IMR-90 (cell line): ENCODE measurements at regions not wholly inside any gene's neighbourhood (a gene's known extent, or its start where the extent isn't known, plus 50 kb on each side); places are given as distances from the start of the nearest gene placed in this dataset.

ENCODE experiments used
- ATAC-seq: fragments of 200-7000 bp; cut with Tn5 transposase; 2 replicates; pipeline ENCODE4 v1.9.1; 2020; ENCODE audit warnings: low read depth, mild to moderate bottlenecking, moderate library complexity
- BruUV-seq: library from RNA; stranded (reverse); fragments of 400-500 nt; replicated peaks from 2 replicates; lab custom pipeline; 2021; lab: Mats Ljungman, UMichigan
- CTCF ChIA-PET: fragments of 300-600 bp; formaldehyde crosslinking; extraction: SDS; loops from one replicate; lab custom pipeline; 2021; ENCODE audit warnings: antibody characterized with exemption; lab: Yijun Ruan, JAX
- POLR2A ChIA-PET: fragments of 300-600 bp; sonication (Branson Sonifier 250); formaldehyde crosslinking; loops from one replicate; lab custom pipeline; 2022; ENCODE audit warnings: antibody characterized with exemption; ENCODE audit not compliant: unreplicated experiment; lab: Charles Lee
- DNase-seq: peaks from one replicate; pipeline ENCODE4 v3.0.0; 2013
- H2AFZ ChIP-seq: replicated peaks from 2 replicates; pipeline ENCODE3; 2013; ENCODE audit warnings: low read length, mild to moderate bottlenecking; ENCODE audit not compliant: poor library complexity
- H2AK5ac ChIP-seq: 2 replicates; pipeline ENCODE4 v1.6.1; 2013; ENCODE audit warnings: low read depth, low read length, inconsistent platforms
- H2AK9ac ChIP-seq: replicated peaks from 2 replicates; pipeline ENCODE3; 2013; ENCODE audit warnings: mild to moderate bottlenecking, low read depth, low read length, moderate library complexity; ENCODE audit not compliant: poor library complexity
- H2BK120ac ChIP-seq: 2 replicates; pipeline ENCODE4 v1.6.1; 2013; ENCODE audit warnings: low read depth, low read length, inconsistent platforms
- H2BK15ac ChIP-seq: 3 replicates; pipeline ENCODE4 v1.6.1; 2013; ENCODE audit warnings: low read depth, low read length, inconsistent platforms
- H2BK20ac ChIP-seq: 2 replicates; pipeline ENCODE4 v1.6.1; 2013; ENCODE audit warnings: low read depth, mild to moderate bottlenecking, inconsistent platforms, low read length, moderate library complexity
- H2BK5ac ChIP-seq: 2 replicates; pipeline ENCODE4 v1.6.1; 2013; ENCODE audit warnings: mild to moderate bottlenecking, low read depth, low read length, inconsistent platforms; ENCODE audit not compliant: poor library complexity, severe bottlenecking
- H3K14ac ChIP-seq: replicated peaks from 2 replicates; pipeline ENCODE4 v1.6.1; 2013; ENCODE audit warnings: low read depth, low read length, inconsistent platforms
- H3K18ac ChIP-seq: 2 replicates; pipeline ENCODE4 v1.6.1; 2013; ENCODE audit warnings: low read depth, low read length, control low read depth
- H3K23ac ChIP-seq: 2 replicates; pipeline ENCODE4 v1.6.1; 2013; ENCODE audit warnings: low read depth, low read length, inconsistent platforms
- H3K27ac ChIP-seq: 2 replicates; pipeline ENCODE4 v1.5.1; 2013; ENCODE audit warnings: mild to moderate bottlenecking, control low read depth, low read length; ENCODE audit not compliant: insufficient read depth
- H3K27me3 ChIP-seq: 2 replicates; pipeline ENCODE4 v1.6.1; 2013; ENCODE audit warnings: low read length; ENCODE audit not compliant: control insufficient read depth, insufficient read depth
- H3K36me3 ChIP-seq: 2 replicates; pipeline ENCODE4 v1.6.1; 2013; ENCODE audit warnings: low read length, mixed read lengths; ENCODE audit not compliant: control insufficient read depth, insufficient read depth
- H3K4ac ChIP-seq: 2 replicates; pipeline ENCODE4 v1.6.1; 2013; ENCODE audit warnings: low read depth, low read length, inconsistent platforms
- H3K4me1 ChIP-seq: 2 replicates; pipeline ENCODE4 v1.6.1; 2013; ENCODE audit warnings: low read length, mixed read lengths; ENCODE audit not compliant: control insufficient read depth, insufficient read depth
- H3K4me2 ChIP-seq: 2 replicates; pipeline ENCODE4 v1.6.1; 2013; ENCODE audit warnings: low read depth, mild to moderate bottlenecking, control low read depth, low read length, moderate library complexity
- H3K4me3 ChIP-seq: 2 replicates; pipeline ENCODE4 v1.5.1; 2013; ENCODE audit warnings: low read depth, mild to moderate bottlenecking, control low read depth, low read length, moderate library complexity; ENCODE audit not compliant: insufficient read depth
- H3K56ac ChIP-seq: 2 replicates; pipeline ENCODE4 v1.6.1; 2013; ENCODE audit warnings: low read length, inconsistent platforms; ENCODE audit not compliant: insufficient read depth; ENCODE audit errors: extremely low read depth
- H3K79me1 ChIP-seq, 2 experiments: 2 replicates each; pipeline ENCODE4 v1.6.1; 2013; ENCODE audit warnings: low read length in 2 of 2, inconsistent platforms in 1 of 2, low read depth in 1 of 2
- H3K9ac ChIP-seq: 2 replicates; pipeline ENCODE4 v1.6.1; 2013; ENCODE audit warnings: low read depth, low read length, control low read depth
- H3K9me1 ChIP-seq: 2 replicates; pipeline ENCODE4 v1.6.1; 2013; ENCODE audit warnings: low read length, inconsistent platforms; ENCODE audit not compliant: insufficient read depth
- H3K9me3 ChIP-seq: 2 replicates; pipeline ENCODE4 v1.6.1; 2013; ENCODE audit warnings: low read length; ENCODE audit not compliant: control insufficient read depth, insufficient read depth
- H4K20me1 ChIP-seq: 2 replicates; pipeline ENCODE4 v1.6.1; 2013; ENCODE audit warnings: low read length, inconsistent platforms; ENCODE audit not compliant: insufficient read depth
- H4K5ac ChIP-seq: 2 replicates; pipeline ENCODE4 v1.6.1; 2013; ENCODE audit warnings: mild to moderate bottlenecking, low read depth, low read length, control low read depth
- H4K8ac ChIP-seq, 2 experiments: 2 replicates each; pipeline ENCODE4 v1.6.1; 2013; ENCODE audit warnings: low read depth in 2 of 2, low read length in 2 of 2, control low read depth in 1 of 2, inconsistent platforms in 1 of 2
- H4K91ac ChIP-seq: 2 replicates; pipeline ENCODE4 v1.6.1; 2013; ENCODE audit warnings: low read depth, low read length, inconsistent platforms; ENCODE audit not compliant: insufficient read depth
- BHLHE40 ChIP-seq: fragments of 150-350 bp; IDR thresholded peaks from 2 replicates; pipeline ENCODE4 v1.6.1; 2016; ENCODE audit warnings: mild to moderate bottlenecking, low read depth, low read length
- CEBPB ChIP-seq: IDR thresholded peaks from 2 replicates; pipeline ENCODE4 v1.6.1; 2012; ENCODE audit warnings: low read depth, low read length, improper control_type of control experiment
- CHD1 ChIP-seq: IDR thresholded peaks from 2 replicates; pipeline ENCODE4 v1.6.1; 2012; ENCODE audit warnings: low read depth, low read length, improper control_type of control experiment
- MAFK ChIP-seq: IDR thresholded peaks from 2 replicates; pipeline ENCODE4 v1.6.1; 2012; ENCODE audit warnings: low read depth, low read length, improper control_type of control experiment
- MXI1 ChIP-seq: IDR thresholded peaks from 2 replicates; pipeline ENCODE4 v1.6.1; 2012; ENCODE audit warnings: low read depth, mild to moderate bottlenecking, low read length, moderate library complexity, borderline replicate concordance
- POLR2A ChIP-seq: IDR thresholded peaks from 2 replicates; pipeline ENCODE4 v1.6.1; 2012; ENCODE audit warnings: mild to moderate bottlenecking, low read depth, low read length
- RAD21 ChIP-seq: IDR thresholded peaks from 2 replicates; pipeline ENCODE4 v1.6.1; 2012; ENCODE audit warnings: low read length, improper control_type of control experiment
- SMC3 ChIP-seq: fragments of 150-350 bp; IDR thresholded peaks from 2 replicates; pipeline ENCODE4 v1.6.1; 2016; ENCODE audit warnings: low read depth, mild to moderate bottlenecking, antibody characterized with exemption, low read length, moderate library complexity
- WGBS, 2 experiments: methylation state at CpG; one replicate each; pipeline versions ENCODE4 v1.1.5 to v1.1.7; 2013; ENCODE audit warnings: missing lambda C conversion rate in 2 of 2; ENCODE audit not compliant: insufficient read length in 1 of 2; ENCODE audit errors: extremely low coverage in 2 of 2; 5-methylcytosine and 5-hydroxymethylcytosine counted together
- dilution Hi-C: fragments of 300-500 bp; cut with HindIII; formaldehyde crosslinking; loops from one replicate; pipeline ENCODE4 v1.14.3; 2018; ENCODE audit warnings: low sequenced_read_pairs; ENCODE audit not compliant: unreplicated experiment
- in situ Hi-C: fragments of 300-500 bp; cut with MboI; formaldehyde crosslinking; loops from 3 replicates; pipeline ENCODE4 v1.14.3; 2019; ENCODE audit warnings: low sequenced_read_pairs, inconsistent platforms, mixed read lengths
- intact Hi-C: fragments of 100-400 bp; cut with micrococcal nuclease; formaldehyde crosslinking; loops from 2 replicates; pipeline ENCODE4 v1.10.0; 2022
- TF ChIP-seq, protein P1 (sequence below): fragments of 150-350 bp; IDR thresholded peaks from 2 replicates; pipeline ENCODE4 v1.6.1; 2016; ENCODE audit warnings: low read depth, mild to moderate bottlenecking, low read length, moderate library complexity, borderline replicate concordance
- TF ChIP-seq, protein P2 (sequence below): conservative IDR thresholded peaks from 2 replicates; pipeline ENCODE4 v1.5.1; 2012; ENCODE audit warnings: mild to moderate bottlenecking, low read depth, low read length, improper control_type of control experiment
- TF ChIP-seq, protein P3 (sequence below): fragments of 150-350 bp; IDR thresholded peaks from 2 replicates; pipeline ENCODE4 v1.6.1; 2017; ENCODE audit warnings: mild to moderate bottlenecking, antibody characterized with exemption, low read length, low read depth

DNA sequence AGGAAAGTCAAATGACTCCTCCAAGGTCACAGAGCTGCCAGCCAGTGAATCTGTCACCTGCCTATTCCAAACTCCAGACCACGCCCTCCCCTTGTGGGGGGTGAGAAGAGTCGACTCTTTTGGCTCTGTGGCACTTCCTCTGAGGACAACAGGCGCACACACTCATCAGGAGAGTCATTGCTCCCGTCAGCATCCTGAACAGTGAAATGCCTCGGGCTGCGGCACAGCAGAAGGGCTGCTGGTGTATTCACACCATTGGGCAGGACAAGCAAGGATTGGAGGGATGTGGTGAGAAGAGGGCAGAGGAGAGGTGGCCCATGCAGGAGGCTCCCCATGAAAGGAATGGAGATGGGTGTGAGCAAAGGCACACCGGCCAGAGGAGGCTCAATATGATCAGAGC, 239.0 kb downstream of the TOMM20 start:
- TF ChIP-seq RAD21, result no peak
- no peak for TF ChIP-seq BHLHE40
- no peak for TF ChIP-seq SMC3
- TF ChIP-seq, protein P1, sequence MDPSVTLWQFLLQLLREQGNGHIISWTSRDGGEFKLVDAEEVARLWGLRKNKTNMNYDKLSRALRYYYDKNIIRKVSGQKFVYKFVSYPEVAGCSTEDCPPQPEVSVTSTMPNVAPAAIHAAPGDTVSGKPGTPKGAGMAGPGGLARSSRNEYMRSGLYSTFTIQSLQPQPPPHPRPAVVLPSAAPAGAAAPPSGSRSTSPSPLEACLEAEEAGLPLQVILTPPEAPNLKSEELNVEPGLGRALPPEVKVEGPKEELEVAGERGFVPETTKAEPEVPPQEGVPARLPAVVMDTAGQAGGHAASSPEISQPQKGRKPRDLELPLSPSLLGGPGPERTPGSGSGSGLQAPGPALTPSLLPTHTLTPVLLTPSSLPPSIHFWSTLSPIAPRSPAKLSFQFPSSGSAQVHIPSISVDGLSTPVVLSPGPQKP, result no peak
- TF ChIP-seq, protein P2, sequence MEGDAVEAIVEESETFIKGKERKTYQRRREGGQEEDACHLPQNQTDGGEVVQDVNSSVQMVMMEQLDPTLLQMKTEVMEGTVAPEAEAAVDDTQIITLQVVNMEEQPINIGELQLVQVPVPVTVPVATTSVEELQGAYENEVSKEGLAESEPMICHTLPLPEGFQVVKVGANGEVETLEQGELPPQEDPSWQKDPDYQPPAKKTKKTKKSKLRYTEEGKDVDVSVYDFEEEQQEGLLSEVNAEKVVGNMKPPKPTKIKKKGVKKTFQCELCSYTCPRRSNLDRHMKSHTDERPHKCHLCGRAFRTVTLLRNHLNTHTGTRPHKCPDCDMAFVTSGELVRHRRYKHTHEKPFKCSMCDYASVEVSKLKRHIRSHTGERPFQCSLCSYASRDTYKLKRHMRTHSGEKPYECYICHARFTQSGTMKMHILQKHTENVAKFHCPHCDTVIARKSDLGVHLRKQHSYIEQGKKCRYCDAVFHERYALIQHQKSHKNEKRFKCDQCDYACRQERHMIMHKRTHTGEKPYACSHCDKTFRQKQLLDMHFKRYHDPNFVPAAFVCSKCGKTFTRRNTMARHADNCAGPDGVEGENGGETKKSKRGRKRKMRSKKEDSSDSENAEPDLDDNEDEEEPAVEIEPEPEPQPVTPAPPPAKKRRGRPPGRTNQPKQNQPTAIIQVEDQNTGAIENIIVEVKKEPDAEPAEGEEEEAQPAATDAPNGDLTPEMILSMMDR, result no peak
- no peak for TF ChIP-seq MXI1
- TF ChIP-seq, protein P3, sequence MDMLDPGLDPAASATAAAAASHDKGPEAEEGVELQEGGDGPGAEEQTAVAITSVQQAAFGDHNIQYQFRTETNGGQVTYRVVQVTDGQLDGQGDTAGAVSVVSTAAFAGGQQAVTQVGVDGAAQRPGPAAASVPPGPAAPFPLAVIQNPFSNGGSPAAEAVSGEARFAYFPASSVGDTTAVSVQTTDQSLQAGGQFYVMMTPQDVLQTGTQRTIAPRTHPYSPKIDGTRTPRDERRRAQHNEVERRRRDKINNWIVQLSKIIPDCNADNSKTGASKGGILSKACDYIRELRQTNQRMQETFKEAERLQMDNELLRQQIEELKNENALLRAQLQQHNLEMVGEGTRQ, result no peak
- no peak for TF ChIP-seq POLR2A
- no peak for TF ChIP-seq MAFK
- no peak for TF ChIP-seq CEBPB
- TF ChIP-seq CHD1, result no peak
- no peak overlapping the region for H2AK5ac ChIP-seq
- H3K4me2 ChIP-seq, result no peak overlapping the region
- H3K36me3 ChIP-seq, result no peaks in the 10 kb centered on the region
- H3K23ac ChIP-seq, result no peak overlapping the region
- H3K79me1 ChIP-seq, result no peaks in the 10 kb centered on the region
- no peak overlapping the region for H3K4me3 ChIP-seq
- H2BK20ac ChIP-seq, result peak overlapping the region; percentile 36; the same call in 1 of the 2 replicates
- 74% methylated on average over 2 of the region's 7 CpGs; no CpG with 5 or more reads in 1 of the 2 experiments for WGBS, 2 experiments
- H4K91ac ChIP-seq, result no peak overlapping the region; the same call in 1 of the 2 replicates
- no peak overlapping the region for H3K4ac ChIP-seq
- H3K27me3 ChIP-seq, result no peaks in the 10 kb centered on the region
- no peak overlapping the region for H2AFZ ChIP-seq
- ChIA-PET POLR2A (no interaction called here), CTCF (no interaction called here)
- no peak for ATAC-seq
- no peak overlapping the region for H3K18ac ChIP-seq
- no peak overlapping the region for H3K9ac ChIP-seq
- no peak overlapping the region for H2BK120ac ChIP-seq
- dilution Hi-C loops, result no loop called here
- no peaks in the 10 kb centered on the region for H4K20me1 ChIP-seq
- peaks cover 4% of the 10 kb centered on the region for H3K4me1 ChIP-seq
- H3K56ac ChIP-seq, result no peak overlapping the region
- H4K5ac ChIP-seq, result no peak overlapping the region
- H3K9me3 ChIP-seq, result no peaks in the 10 kb centered on the region
- no TSS peak for BruUV-seq
- no peak overlapping the region for H3K14ac ChIP-seq
- H3K9me1 ChIP-seq, result no peaks in the 10 kb centered on the region; the same call in 1 of the 2 replicates
- H2BK15ac ChIP-seq, result no peak overlapping the region
- H4K8ac ChIP-seq, result no peak overlapping the region
- no peak overlapping the region for H3K27ac ChIP-seq
- in situ Hi-C loops, result no loop called here
- DNase-seq, result no peak
- H2BK5ac ChIP-seq, result no peak overlapping the region
- intact Hi-C loops, result no loop called here
- no peak overlapping the region for H2AK9ac ChIP-seq
